Trophoblast cell (in vitro differentiated cells and primary cell): ENCODE measurements at regions not wholly inside any gene's neighbourhood (a gene's known extent, or its start where the extent isn't known, plus 50 kb on each side); places are given as distances from the start of the nearest gene placed in this dataset.

Experiments
- DNase-seq, 2 donors: peaks; one replicate each; pipeline ENCODE4 v3.0.0-alpha.2; 2016
- H2AFZ ChIP-seq: 2 replicates; pipeline ENCODE4 v1.6.1; 2013; ENCODE audit warnings: low read length, moderate library complexity, mild to moderate bottlenecking; ENCODE audit not compliant: insufficient read depth, poor library complexity
- H2AK5ac ChIP-seq: 2 replicates; pipeline ENCODE4 v1.6.1; 2013; ENCODE audit warnings: mild to moderate bottlenecking, low read length
- H2BK120ac ChIP-seq: 2 replicates; pipeline ENCODE4 v1.6.1; 2013; ENCODE audit warnings: low read length, mild to moderate bottlenecking, moderate library complexity; ENCODE audit not compliant: insufficient read depth, poor library complexity
- H2BK12ac ChIP-seq: 2 replicates; pipeline ENCODE4 v1.6.1; 2013; ENCODE audit warnings: mild to moderate bottlenecking, low read length, moderate library complexity
- H2BK5ac ChIP-seq: 2 replicates; pipeline ENCODE4 v1.6.1; 2013; ENCODE audit warnings: low read length, low read depth, moderate library complexity, mild to moderate bottlenecking; ENCODE audit not compliant: poor library complexity
- H3K14ac ChIP-seq: 2 replicates; pipeline ENCODE4 v1.6.1; 2013; ENCODE audit warnings: mild to moderate bottlenecking, low read length
- H3K18ac ChIP-seq: 2 replicates; pipeline ENCODE4 v1.6.1; 2013; ENCODE audit warnings: mild to moderate bottlenecking, low read length
- H3K23ac ChIP-seq: 2 replicates; pipeline ENCODE4 v1.6.1; 2013; ENCODE audit warnings: low read length
- H3K27ac ChIP-seq: 2 replicates; pipeline ENCODE4 v1.5.1; 2013; ENCODE audit warnings: low read depth, mild to moderate bottlenecking, inconsistent platforms, low read length, moderate library complexity
- H3K27me3 ChIP-seq: 2 replicates; pipeline ENCODE4 v1.6.1; 2013; ENCODE audit warnings: inconsistent platforms, mild to moderate bottlenecking, low read length, moderate library complexity; ENCODE audit not compliant: insufficient read depth
- H3K36me3 ChIP-seq, 2 experiments: 1 replicate in 1 of 2; 2 replicates in 1 of 2; pipeline ENCODE4 v1.6.1; 2013; ENCODE audit warnings: low read length in 2 of 2, mild to moderate bottlenecking in 2 of 2, moderate library complexity in 1 of 2; ENCODE audit not compliant: insufficient read depth in 2 of 2, control insufficient read depth in 1 of 2
- H3K4ac ChIP-seq: 2 replicates; pipeline ENCODE4 v1.6.1; 2013; ENCODE audit warnings: low read depth, mild to moderate bottlenecking, low read length, moderate library complexity
- H3K4me1 ChIP-seq, 2 experiments: 1 replicate in 1 of 2; 2 replicates in 1 of 2; pipeline ENCODE4 v1.6.1; 2013; ENCODE audit warnings: low read length in 2 of 2, mild to moderate bottlenecking in 2 of 2, moderate library complexity in 1 of 2; ENCODE audit not compliant: insufficient read depth in 2 of 2, control insufficient read depth in 1 of 2
- H3K4me2 ChIP-seq: 2 replicates; pipeline ENCODE4 v1.6.1; 2013; ENCODE audit warnings: inconsistent platforms, mild to moderate bottlenecking, low read length, moderate library complexity
- H3K4me3 ChIP-seq: 2 replicates; pipeline ENCODE4 v1.5.1; 2013; ENCODE audit warnings: mild to moderate bottlenecking, low read depth, low read length, inconsistent platforms
- H3K79me1 ChIP-seq: one replicate; pipeline ENCODE4 v1.6.1; 2013; ENCODE audit warnings: low read length
- H3K79me2 ChIP-seq: 2 replicates; pipeline ENCODE4 v1.6.1; 2013; ENCODE audit warnings: low read length, mild to moderate bottlenecking; ENCODE audit not compliant: control insufficient read depth, insufficient read depth, poor library complexity
- H3K9ac ChIP-seq: 2 replicates; pipeline ENCODE4 v1.6.1; 2013; ENCODE audit warnings: mild to moderate bottlenecking, low read length
- H3K9me3 ChIP-seq: 2 replicates; pipeline ENCODE4 v1.6.1; 2013; ENCODE audit warnings: low read depth, mild to moderate bottlenecking, control low read depth, inconsistent platforms, low read length; ENCODE audit not compliant: insufficient read depth
- H4K12ac ChIP-seq: 2 replicates; pipeline ENCODE4 v1.6.1; 2013; ENCODE audit warnings: low read depth, mild to moderate bottlenecking, low read length, moderate library complexity
- H4K8ac ChIP-seq: 2 replicates; pipeline ENCODE4 v1.6.1; 2013; ENCODE audit warnings: low read depth, mild to moderate bottlenecking, low read length, moderate library complexity
- H4K91ac ChIP-seq: one replicate; pipeline ENCODE4 v1.6.1; 2013; ENCODE audit warnings: low read depth, mild to moderate bottlenecking, low read length, moderate library complexity
- WGBS: extraction: QIAGEN DNeasy Blood & Tissue Kit; methylation state at CpG from one replicate; pipeline ENCODE4 v1.1.7; 2013; ENCODE audit warnings: missing lambda C conversion rate; ENCODE audit not compliant: insufficient read length, insufficient coverage; ENCODE audit errors: extremely low coverage; 5-methylcytosine and 5-hydroxymethylcytosine counted together

DNA sequence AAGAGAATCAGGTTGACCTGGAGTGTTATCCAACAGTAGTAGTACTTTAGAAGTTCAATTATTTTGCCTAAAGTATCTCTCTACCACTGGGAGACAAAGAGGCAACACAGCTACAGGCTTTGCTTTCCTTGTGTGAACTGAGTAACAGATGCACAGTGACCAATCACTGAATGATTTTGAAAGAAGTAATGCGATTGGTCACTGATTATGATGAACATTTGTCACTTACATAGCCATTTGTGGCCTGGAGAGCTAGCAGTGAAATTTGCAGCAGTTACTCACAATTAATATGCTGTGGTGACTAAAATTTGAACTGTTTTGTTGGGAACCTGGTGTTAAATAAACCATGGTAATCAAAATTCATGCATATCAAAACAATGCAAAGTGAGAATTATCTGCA, 508.7 kb upstream of the DIPK2B start:
- Histone ChIP-seq H2AFZ (no peak overlapping the region), H3K27me3 (no peaks in the 10 kb centered on the region), H2BK5ac (no peak overlapping the region), H4K12ac (no peak overlapping the region), H3K36me3 (no peaks in the 10 kb centered on the region), H2BK120ac (no peak overlapping the region), H3K4me3 (no peak overlapping the region), H3K27ac (no peak overlapping the region), H3K18ac (no peak overlapping the region), H2BK12ac (no peak overlapping the region), H4K91ac (no peak overlapping the region), H3K9ac (no peak overlapping the region), H3K4me1 (no peaks in the 10 kb centered on the region), H3K4ac (no peak overlapping the region), H4K8ac (no peak overlapping the region), H3K79me1 (no peaks in the 10 kb centered on the region), H3K4me2 (no peak overlapping the region), H3K14ac (no peak overlapping the region), H3K9me3 (no peaks in the 10 kb centered on the region), H3K79me2 (no peaks in the 10 kb centered on the region), H3K23ac (no peak overlapping the region), H2AK5ac (no peak overlapping the region)
- WGBS = no CpG with 5 or more reads among the region's 1 CpG
- DNase-seq = no peak

DNA sequence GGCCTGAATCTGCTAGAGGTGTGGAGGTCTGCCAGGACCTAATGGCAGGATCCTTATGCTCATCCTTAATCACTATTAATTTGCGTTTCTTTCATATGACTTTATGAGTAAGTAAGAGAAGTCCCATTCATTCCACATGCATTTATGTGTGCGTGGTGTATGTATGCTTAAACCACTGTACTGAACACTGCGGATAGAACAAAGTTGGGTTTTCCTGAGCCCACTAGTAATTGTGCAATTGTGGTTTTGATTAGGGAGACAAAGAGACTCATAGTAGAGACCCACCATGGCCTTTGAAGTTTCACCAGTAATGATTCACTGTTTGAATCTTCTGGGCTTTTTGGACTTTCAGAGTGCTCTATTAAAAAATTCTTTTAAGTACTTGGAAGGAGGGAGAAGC, 498.5 kb upstream of the DIPK2B start:
- Histone ChIP-seq H3K4me2 (no peak overlapping the region), H3K27me3 (no peaks in the 10 kb centered on the region), H4K8ac (no peak overlapping the region), H4K91ac (no peak overlapping the region), H3K79me1 (no peaks in the 10 kb centered on the region), H2AK5ac (no peak overlapping the region), H3K23ac (no peak overlapping the region), H3K79me2 (no peaks in the 10 kb centered on the region), H2AFZ (no peak overlapping the region), H4K12ac (no peak overlapping the region), H3K9me3 (no peaks in the 10 kb centered on the region), H2BK5ac (no peak overlapping the region), H3K14ac (no peak overlapping the region), H3K9ac (no peak overlapping the region), H2BK12ac (no peak overlapping the region), H3K18ac (no peak overlapping the region), H2BK120ac (no peak overlapping the region), H3K36me3 (no peaks in the 10 kb centered on the region), H3K4ac (no peak overlapping the region), H3K4me1 (no peaks in the 10 kb centered on the region), H3K27ac (no peak overlapping the region), H3K4me3 (no peak overlapping the region)
- no CpG with 5 or more reads among the region's 3 CpGs for WGBS
- DNase-seq = no peak

DNA sequence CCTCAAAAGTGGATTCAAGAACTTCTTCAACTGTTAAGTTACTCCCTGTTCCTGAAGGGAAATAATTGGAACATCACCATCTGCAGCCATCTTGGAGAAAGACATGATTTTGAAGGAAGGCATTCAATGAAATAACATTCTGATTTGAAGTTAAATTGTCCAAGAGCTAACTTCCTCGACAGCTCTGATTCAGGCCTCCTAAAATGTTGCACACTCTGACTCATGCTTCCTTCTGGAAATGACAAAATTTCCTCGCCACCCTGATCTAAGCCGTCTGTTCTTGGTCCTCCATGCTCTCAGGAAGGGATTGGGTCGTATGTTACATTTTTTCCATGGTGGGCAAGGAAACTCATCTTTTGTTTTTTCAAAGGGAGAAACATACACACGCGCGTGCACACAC, 496.9 kb upstream of the DIPK2B start:
- no peak for DNase-seq
- Histone ChIP-seq H3K14ac (no peak overlapping the region), H2AK5ac (no peak overlapping the region), H3K36me3 (no peaks in the 10 kb centered on the region), H3K9me3 (no peaks in the 10 kb centered on the region), H3K79me2 (no peaks in the 10 kb centered on the region), H2BK120ac (no peak overlapping the region), H3K27ac (no peak overlapping the region), H3K27me3 (no peaks in the 10 kb centered on the region), H2BK5ac (no peak overlapping the region), H3K9ac (no peak overlapping the region), H3K23ac (no peak overlapping the region), H3K18ac (no peak overlapping the region), H3K4me1 (no peaks in the 10 kb centered on the region), H3K4ac (no peak overlapping the region), H3K79me1 (no peaks in the 10 kb centered on the region), H2AFZ (no peak overlapping the region), H4K91ac (no peak overlapping the region), H2BK12ac (no peak overlapping the region), H3K4me3 (no peak overlapping the region), H4K8ac (no peak overlapping the region), H4K12ac (no peak overlapping the region), H3K4me2 (no peak overlapping the region)
- WGBS = no CpG with 5 or more reads among the region's 7 CpGs

DNA sequence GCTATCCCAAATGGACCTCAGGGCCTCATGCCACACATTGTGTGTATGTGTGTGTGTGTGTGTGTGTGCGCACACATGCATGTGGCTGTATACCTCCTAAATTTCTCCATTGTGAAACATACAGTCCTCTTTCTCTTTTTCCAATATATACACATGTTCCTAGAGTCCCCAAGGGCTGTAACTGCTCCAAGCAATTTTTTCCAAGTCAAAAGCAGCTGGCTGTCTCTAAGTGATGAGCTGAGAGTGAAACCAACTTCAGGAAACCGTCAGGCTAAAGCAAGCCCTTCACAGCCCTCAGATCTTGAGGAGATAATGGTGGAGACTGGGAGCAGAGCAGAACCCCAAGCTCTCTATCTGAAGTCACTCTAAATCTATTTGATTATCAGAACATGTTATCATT, 496.1 kb upstream of the DIPK2B start:
- no CpG with 5 or more reads among the region's 2 CpGs for WGBS

More for the DNA sequence above, 496.1 kb upstream of the DIPK2B start:
- no peak overlapping the region for H4K8ac ChIP-seq
- DNase-seq = no peak
- no peak overlapping the region for H2AK5ac ChIP-seq
- no peak overlapping the region for H4K12ac ChIP-seq
- H3K14ac ChIP-seq = no peak overlapping the region
- no peak overlapping the region for H3K23ac ChIP-seq
- H3K36me3 ChIP-seq = no peaks in the 10 kb centered on the region
- no peak overlapping the region for H3K18ac ChIP-seq
- H2BK12ac ChIP-seq = no peak overlapping the region
- no peak overlapping the region for H3K4ac ChIP-seq
- H4K91ac ChIP-seq = no peak overlapping the region
- no peaks in the 10 kb centered on the region for H3K27me3 ChIP-seq
- H3K4me2 ChIP-seq = no peak overlapping the region
- H3K4me1 ChIP-seq = no peaks in the 10 kb centered on the region
- no peaks in the 10 kb centered on the region for H3K79me2 ChIP-seq
- H2AFZ ChIP-seq = no peak overlapping the region
- no peak overlapping the region for H3K9ac ChIP-seq
- H3K9me3 ChIP-seq = no peaks in the 10 kb centered on the region
- no peak overlapping the region for H3K27ac ChIP-seq
- H3K4me3 ChIP-seq = no peak overlapping the region
- no peak overlapping the region for H2BK5ac ChIP-seq
- H2BK120ac ChIP-seq = no peak overlapping the region
- H3K79me1 ChIP-seq = no peaks in the 10 kb centered on the region
